Panc1 (cell line): ENCODE measurements at regions not wholly inside any gene's neighbourhood (a gene's known extent, or its start where the extent isn't known, plus 50 kb on each side); places are given as distances from the start of the nearest gene placed in this dataset.

Experiments used
- ATAC-seq: fragments of 200-7000 bp; cut with Tn5 transposase; 2 replicates; pipeline ENCODE4 v1.9.1; 2020; ENCODE audit warnings: mild to moderate bottlenecking, moderate library complexity
- BruUV-seq: library from RNA; stranded (reverse); fragments of 400-500 nt; replicated peaks from 2 replicates; lab custom pipeline; 2021; lab: Mats Ljungman, UMichigan
- CTCF ChIA-PET: fragments of 300-600 bp; sonication (Branson Sonifier 250); formaldehyde crosslinking; loops from one replicate; lab custom pipeline; 2022; ENCODE audit warnings: antibody characterized with exemption; lab: Charles Lee
- POLR2A ChIA-PET: fragments of 300-600 bp; sonication (Branson Sonifier 250); formaldehyde crosslinking; loops from one replicate; lab custom pipeline; 2022; ENCODE audit warnings: antibody characterized with exemption; lab: Charles Lee
- DNase-seq: peaks from one replicate; pipeline ENCODE4 v3.0.0-alpha.2; 2010; ENCODE audit warnings: low read depth, low spot score
- H3K27ac ChIP-seq: 2 replicates; pipeline ENCODE4 v1.5.1; 2011; ENCODE audit warnings: mild to moderate bottlenecking, low read length, inconsistent platforms
- H3K27me3 ChIP-seq: fragments of 200-500 bp; sonication (Bioruptor generic); 2 replicates; pipeline ENCODE4 v1.6.0; 2014; ENCODE audit warnings: low read length, inconsistent platforms; ENCODE audit not compliant: control insufficient read depth, insufficient read depth
- H3K36me3 ChIP-seq: fragments of 200-500 bp; sonication (Bioruptor generic); 2 replicates; pipeline ENCODE4 v1.5.1; 2014; ENCODE audit warnings: inconsistent platforms, mild to moderate bottlenecking, low read length, moderate library complexity; ENCODE audit not compliant: control insufficient read depth, insufficient read depth
- H3K4me1 ChIP-seq: 2 replicates; pipeline ENCODE4 v1.5.1; 2011; ENCODE audit warnings: inconsistent platforms, mild to moderate bottlenecking, low read length, moderate library complexity; ENCODE audit not compliant: control insufficient read depth, insufficient read depth
- H3K4me3 ChIP-seq, 2 experiments: 2 replicates each; pipeline ENCODE4 v1.5.1; 2011 to 2012; ENCODE audit warnings: low read depth in 2 of 2, low read length in 2 of 2, mild to moderate bottlenecking in 2 of 2, inconsistent platforms in 1 of 2, moderate library complexity in 1 of 2
- H3K9me3 ChIP-seq: fragments of 200-500 bp; sonication (Bioruptor generic); 2 replicates; pipeline ENCODE4 v1.5.1; 2014; ENCODE audit warnings: low read depth, mild to moderate bottlenecking, inconsistent platforms, low read length, moderate library complexity; ENCODE audit not compliant: control insufficient read depth, insufficient read depth
- CTCF ChIP-seq: fragments of 450-650 bp; IDR thresholded peaks from 2 replicates; pipeline ENCODE4 v1.5.1; 2017; ENCODE audit warnings: mild to moderate bottlenecking
- POLR2AphosphoS5 ChIP-seq: IDR thresholded peaks from 2 replicates; pipeline ENCODE4 v1.6.1; 2012; ENCODE audit warnings: mild to moderate bottlenecking, low read depth, low read length, moderate library complexity
- SIN3A ChIP-seq: IDR thresholded peaks from 2 replicates; pipeline ENCODE4 v1.6.1; 2012; ENCODE audit warnings: low read depth, mild to moderate bottlenecking, low read length, moderate library complexity, borderline replicate concordance; ENCODE audit not compliant: insufficient read depth
- TCF7L2 ChIP-seq: IDR thresholded peaks from 2 replicates; pipeline ENCODE4 v1.6.1; 2011; ENCODE audit warnings: mild to moderate bottlenecking, low read depth, low read length, inconsistent platforms
- in situ Hi-C: cut with HindIII; loops from 2 replicates; pipeline ENCODE4 v1.10.0; 2016; ENCODE audit warnings: low sequenced_read_pairs, low pct_unique_long_range_greater_than_20kb
- intact Hi-C: fragments of 100-400 bp; cut with micrococcal nuclease; formaldehyde crosslinking; loops from one replicate; pipeline ENCODE4 v1.10.0; 2022; ENCODE audit not compliant: unreplicated experiment
- TF ChIP-seq, protein P1 (sequence below), 2 experiments: IDR thresholded peaks; 2 replicates each; pipeline ENCODE4 v1.6.1; 2011 to 2012; ENCODE audit warnings: low read depth in 2 of 2, control low read depth in 1 of 2, low read length in 1 of 2, mild to moderate bottlenecking in 1 of 2, moderate library complexity in 1 of 2; ENCODE audit not compliant: insufficient read depth in 1 of 2

DNA sequence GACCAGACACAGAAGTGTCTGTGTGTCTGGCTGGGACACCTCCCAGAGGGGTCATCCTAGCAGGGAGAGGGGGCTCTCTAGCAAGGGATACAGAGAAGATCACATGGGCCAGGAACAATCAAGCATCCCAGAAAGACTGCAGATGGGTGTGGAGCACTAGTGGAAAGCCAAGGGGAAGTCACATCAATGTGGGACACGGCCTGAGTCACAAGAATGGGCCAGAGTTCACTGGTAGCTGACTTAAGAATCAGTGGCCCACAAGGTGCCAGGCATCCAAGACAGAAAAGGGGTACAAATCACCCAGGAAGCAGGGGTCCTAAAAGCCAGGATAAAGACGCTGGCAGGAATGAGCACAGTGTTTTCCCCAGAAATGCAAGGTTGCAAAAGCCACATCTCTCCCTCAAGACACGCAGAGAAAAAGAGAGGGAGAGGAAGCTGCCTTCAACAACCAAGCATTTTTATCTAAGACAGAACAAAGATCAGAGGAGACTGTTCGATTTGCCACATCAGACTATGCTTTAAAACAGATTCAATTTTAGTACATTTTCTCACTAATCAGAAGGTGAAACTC, 113.6 kb upstream of the DST start:
- H3K9me3 ChIP-seq, result no peaks in the 10 kb centered on the region
- CTCF ChIA-PET, result interaction anchor here (1.0 to 1.6 kb wide), 3 partner anchors 47 to 119 kb away, joined by 3 to 4 read pairs (median 4); no protein-coding TSS in a partner anchor
- H3K27me3 ChIP-seq, result no peaks in the 10 kb centered on the region
- in situ Hi-C loops (no loop called here), intact Hi-C loops (loop anchor here (5.0 kb wide), 1 partner anchor 119 kb away; no protein-coding TSS in a partner anchor)
- H3K27ac ChIP-seq, result peak overlapping the region; percentile 83
- 0 out of 4 replicates have a peak overlapping the region, but pooled peaks of 1 of the 2 experiments have one; percentile 2 for H3K4me3 ChIP-seq
- POLR2A ChIA-PET, result interaction anchor here (0.7 kb wide), 1 partner anchor 27 kb away, joined by 4 read pairs; no protein-coding TSS in a partner anchor
- DNase-seq (no peak), ATAC-seq (peak; percentile 44)
- H3K4me1 ChIP-seq, result peaks cover 90% of the 10 kb centered on the region
- TF ChIP-seq CTCF (no peak), SIN3A (no peak), POLR2AphosphoS5 (no peak), TCF7L2 (no peak)
- TF ChIP-seq, protein P1, sequence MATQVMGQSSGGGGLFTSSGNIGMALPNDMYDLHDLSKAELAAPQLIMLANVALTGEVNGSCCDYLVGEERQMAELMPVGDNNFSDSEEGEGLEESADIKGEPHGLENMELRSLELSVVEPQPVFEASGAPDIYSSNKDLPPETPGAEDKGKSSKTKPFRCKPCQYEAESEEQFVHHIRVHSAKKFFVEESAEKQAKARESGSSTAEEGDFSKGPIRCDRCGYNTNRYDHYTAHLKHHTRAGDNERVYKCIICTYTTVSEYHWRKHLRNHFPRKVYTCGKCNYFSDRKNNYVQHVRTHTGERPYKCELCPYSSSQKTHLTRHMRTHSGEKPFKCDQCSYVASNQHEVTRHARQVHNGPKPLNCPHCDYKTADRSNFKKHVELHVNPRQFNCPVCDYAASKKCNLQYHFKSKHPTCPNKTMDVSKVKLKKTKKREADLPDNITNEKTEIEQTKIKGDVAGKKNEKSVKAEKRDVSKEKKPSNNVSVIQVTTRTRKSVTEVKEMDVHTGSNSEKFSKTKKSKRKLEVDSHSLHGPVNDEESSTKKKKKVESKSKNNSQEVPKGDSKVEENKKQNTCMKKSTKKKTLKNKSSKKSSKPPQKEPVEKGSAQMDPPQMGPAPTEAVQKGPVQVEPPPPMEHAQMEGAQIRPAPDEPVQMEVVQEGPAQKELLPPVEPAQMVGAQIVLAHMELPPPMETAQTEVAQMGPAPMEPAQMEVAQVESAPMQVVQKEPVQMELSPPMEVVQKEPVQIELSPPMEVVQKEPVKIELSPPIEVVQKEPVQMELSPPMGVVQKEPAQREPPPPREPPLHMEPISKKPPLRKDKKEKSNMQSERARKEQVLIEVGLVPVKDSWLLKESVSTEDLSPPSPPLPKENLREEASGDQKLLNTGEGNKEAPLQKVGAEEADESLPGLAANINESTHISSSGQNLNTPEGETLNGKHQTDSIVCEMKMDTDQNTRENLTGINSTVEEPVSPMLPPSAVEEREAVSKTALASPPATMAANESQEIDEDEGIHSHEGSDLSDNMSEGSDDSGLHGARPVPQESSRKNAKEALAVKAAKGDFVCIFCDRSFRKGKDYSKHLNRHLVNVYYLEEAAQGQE (IDR thresholded peaks at IDR 0.05; ENCODE audit: insufficient read depth in 1 of 2, low read depth in 2 of 2, low read length in 1 of 2), result no peak
- BruUV-seq, result no TSS peak
- H3K36me3 ChIP-seq, result no peaks in the 10 kb centered on the region

DNA sequence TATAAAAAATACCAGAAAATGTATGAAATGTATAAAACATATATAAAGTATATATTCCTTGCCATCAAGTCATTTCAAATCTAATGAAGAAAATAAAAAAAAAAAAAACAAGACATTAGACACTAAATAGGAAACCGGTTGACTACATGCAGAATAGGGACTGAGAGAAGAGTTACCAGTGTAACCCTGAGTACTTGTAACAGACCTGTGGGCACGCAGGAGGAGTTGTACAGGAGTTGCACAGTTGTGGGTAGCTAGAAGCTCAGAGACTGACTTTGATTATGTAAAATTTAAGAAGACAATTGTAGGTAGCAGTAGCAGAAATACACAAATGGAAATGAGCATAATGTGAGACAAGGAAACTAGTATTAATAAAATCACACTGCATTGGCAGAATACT, 112.4 kb upstream of the DST start:
- ChIA-PET CTCF (no interaction called here), POLR2A (interaction anchor here (0.5 to 0.6 kb wide), 2 partner anchors 8 to 16 kb away, joined by 3 to 12 read pairs; no protein-coding TSS in a partner anchor)
- BruUV-seq, result no TSS peak
- H3K27ac ChIP-seq, result peak overlapping the region; percentile 83; the same call in 1 of the 2 replicates
- no peak overlapping the region for H3K4me3 ChIP-seq
- peaks cover 89% of the 10 kb centered on the region for H3K4me1 ChIP-seq
- no peaks in the 10 kb centered on the region for H3K9me3 ChIP-seq
- no peaks in the 10 kb centered on the region for H3K27me3 ChIP-seq
- DNase-seq (no peak), ATAC-seq (no peak)
- in situ Hi-C loops, result no loop called here
- no peaks in the 10 kb centered on the region for H3K36me3 ChIP-seq
- TF ChIP-seq, protein P1 (IDR thresholded peaks at IDR 0.05; ENCODE audit: insufficient read depth in 1 of 2, low read depth in 2 of 2, low read length in 1 of 2), result no peak
- TF ChIP-seq POLR2AphosphoS5 (no peak), TCF7L2 (no peak), SIN3A (no peak), CTCF (no peak)
- intact Hi-C loops, result loop anchor here (5.0 kb wide), 1 partner anchor 118 kb away; no protein-coding TSS in a partner anchor
